Hippocampal formation (tissue), 2 donors: ENCODE measurements at regions not wholly inside any gene's neighbourhood (a gene's known extent, or its start where the extent isn't known, plus 50 kb on each side); places are given as distances from the start of the nearest gene placed in this dataset.
"Not testable (repeated sequence)": the region's sequence is repeated elsewhere in the genome, so short reads cannot be mapped to it uniquely, and the experiment has no call there.

ENCODE experiments used
- DNase-seq, 2 donors: peaks; one replicate each; lab custom pipeline; 2025; lab: John Stamatoyannopoulos, UW

DNA sequence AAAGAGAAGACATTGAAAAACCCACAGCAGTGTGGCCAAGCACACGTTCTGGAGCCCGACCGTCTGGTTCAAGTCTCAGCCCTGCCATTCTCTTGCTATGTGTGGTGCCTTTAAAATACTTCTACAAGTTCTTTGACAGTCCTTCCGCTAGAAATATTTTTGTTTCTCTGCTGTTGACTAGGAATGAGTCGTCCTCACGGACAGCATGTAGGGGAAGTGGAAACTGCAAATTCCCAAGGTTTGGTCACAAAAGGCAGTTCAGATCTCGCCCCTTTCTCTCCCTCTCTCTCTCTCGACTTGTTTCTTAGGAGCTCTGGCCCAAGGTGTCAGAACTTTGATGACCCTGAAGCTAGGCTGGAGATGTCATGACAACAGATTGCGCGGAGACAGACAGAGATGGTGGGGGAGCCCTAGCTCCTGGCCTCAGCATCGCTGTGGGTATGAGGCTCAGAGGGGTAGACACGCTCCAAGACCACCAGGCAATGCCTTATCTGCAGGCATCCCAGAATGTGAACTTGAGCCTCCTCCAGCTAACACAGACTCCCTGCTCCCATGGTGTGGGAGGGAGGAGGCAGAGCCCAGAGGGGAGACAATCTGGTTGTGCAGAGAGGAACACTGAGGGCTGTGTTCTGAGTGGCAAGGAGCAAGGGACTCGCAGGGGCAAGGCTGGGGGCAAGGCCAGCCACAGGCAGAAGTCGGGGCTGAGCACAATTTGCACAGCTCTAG, 368.9 kb upstream of the SULF2 start:
- DNase-seq, result no peak

DNA sequence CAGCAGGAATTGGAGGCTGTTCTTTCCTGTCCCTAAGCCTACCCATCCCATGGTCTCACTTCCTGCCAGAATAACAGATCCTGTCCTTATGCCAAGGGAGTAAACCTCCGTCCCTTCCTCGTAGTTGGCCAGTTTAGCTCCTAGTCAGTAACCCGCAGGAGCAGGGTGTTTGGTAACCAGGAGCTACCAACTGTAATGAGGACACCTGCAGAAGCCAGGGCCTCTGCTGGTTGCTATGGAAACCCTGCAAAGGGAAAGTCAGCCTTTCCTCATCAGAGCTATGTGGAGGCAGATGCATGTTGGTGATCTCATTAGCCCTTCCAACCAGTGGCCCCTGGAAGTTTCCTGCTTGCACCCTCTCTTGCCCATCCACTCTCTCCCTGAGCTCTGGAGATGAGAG, 368.2 kb upstream of the SULF2 start:
- no peak for DNase-seq

DNA sequence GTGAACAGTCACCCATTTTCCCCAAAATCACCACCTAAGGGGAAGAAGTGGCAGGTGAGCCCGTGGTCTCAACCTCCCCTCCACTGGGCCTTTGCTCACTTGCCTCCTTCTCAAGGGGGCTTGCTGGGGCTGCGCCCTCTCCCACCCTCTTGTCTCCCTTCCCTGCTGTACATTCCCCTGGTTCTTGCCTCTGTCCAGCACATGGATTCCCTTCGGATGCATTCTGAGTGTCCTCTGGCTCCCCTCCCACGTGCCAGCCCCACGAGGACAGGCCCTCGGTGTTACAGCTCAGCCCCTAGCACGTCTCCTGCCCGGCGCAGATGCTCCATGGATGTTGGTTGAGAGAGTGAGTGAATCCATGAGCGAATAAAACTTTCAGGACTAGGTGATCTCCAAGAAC, 367.8 kb upstream of the SULF2 start:
- DNase-seq, result no peak

DNA sequence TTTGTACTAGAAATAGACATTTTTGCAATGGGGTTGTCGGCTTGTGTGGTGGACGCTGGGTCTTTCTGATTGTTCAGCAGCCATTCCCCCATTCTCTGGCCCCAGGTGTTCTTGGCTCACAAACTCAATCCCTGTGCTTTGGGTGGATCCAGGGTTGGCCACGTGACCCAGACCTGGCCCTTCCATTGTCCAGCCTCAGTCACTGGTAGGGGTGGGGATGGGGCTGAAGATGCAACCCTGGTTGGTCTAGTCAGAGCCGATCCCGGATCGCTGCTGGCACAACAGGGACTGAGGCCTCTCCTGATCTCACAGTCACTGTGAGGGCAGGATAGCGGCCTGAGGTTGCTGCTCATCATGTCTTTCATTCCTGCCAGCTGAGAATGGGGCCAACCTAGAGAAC, 365.3 kb upstream of the SULF2 start:
- no peak for DNase-seq

DNA sequence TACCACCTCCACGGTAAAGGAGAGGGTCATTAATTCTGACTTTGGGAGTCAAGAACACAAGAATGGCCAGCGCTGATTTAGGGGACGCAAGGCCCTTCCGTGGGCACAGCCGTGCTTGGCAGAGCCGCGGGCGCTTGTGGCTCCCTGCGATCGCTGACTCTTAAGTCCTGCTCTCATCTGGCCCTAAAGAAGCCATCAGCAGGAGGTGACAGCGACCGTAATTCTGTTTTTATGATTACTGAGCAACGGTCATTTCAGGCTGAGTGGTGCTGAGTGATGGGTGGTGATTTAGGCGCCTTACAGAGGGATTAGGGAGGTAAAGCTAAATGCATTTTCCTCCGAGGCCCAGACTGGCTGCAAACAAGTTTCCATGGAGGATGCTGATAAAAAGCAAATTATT, 364.6 kb upstream of the SULF2 start:
- DNase-seq, result no peak

DNA sequence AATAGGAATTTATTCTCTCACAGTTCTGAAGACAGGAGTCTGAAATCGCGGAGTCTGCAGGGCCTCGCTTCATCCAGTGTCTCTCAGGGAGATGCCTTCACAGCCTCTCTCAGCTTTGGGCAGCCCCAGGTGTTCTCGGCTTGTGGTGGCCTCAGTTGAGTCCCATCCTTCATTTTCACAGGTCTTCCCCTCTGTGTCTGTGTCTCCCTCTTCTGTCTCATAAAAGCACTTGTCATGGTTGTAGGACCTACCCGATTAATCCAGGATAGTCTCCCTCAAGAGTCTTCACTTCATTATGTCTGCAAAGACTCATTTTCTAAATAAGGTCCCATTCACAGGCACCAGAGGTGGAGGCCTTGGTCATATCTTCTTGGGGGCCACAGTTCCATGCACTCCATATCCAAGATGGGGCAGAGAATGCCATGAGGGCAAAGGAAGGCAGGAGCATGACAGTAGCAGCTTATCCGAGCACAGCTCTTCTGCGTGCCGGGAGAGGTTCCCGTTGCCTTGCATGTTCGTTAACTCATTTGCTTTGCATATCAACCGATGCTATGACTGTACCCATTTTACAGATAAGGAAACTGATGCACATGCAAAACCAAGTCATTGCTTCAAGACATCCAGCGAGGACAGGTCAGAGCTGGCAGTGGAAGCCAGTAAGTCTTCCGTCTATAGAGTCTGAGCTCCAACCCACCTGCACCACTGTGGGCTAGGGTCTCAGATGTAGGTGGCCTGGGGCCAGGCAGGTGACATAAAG, 363.8 kb upstream of the SULF2 start:
- DNase-seq, result no peak

DNA sequence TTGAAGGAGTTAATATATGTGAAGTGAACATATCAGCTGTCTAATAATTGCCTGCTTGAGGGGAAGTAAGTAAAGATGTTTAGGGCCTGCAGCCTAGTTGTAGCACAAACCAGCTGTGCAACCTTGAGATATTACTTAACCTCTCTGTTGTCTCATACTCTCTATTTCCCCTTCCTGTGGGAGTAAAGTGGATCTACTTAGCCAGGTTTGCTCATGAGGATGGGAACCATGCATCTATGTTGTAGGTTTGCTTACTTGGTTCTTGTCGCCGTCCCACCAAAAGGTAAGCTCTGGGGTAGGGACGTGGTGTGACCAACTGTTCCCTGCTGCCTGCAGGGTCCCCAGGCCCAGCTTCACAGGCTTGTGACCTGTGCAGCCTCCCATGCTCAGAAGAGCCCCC, 362.7 kb upstream of the SULF2 start:
- no peak for DNase-seq

- no peak for DNase-seq
Measured at GRCh38 chr20:48147311-48147710, 362.0 kb upstream of the SULF2 start.

DNA sequence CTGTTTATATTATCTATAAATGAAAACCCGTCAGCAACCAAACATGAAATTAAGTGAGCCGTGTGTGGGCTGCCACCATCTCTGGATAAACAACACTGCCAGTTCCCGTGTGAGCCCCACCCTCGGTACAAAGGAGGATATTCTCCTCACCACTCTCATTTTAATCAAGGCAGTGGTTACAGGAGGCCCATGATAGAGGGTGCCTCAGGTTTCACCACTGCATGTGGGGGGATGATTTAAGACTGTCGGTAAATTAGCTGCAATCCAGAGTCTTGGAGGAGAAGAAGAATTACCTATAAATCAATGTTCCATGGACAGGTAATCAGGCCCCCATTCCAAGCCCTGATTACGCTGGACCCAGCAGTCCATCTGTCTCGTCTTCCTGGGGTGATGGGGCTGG, 361.6 kb upstream of the SULF2 start:
- DNase-seq, result no peak

DNA sequence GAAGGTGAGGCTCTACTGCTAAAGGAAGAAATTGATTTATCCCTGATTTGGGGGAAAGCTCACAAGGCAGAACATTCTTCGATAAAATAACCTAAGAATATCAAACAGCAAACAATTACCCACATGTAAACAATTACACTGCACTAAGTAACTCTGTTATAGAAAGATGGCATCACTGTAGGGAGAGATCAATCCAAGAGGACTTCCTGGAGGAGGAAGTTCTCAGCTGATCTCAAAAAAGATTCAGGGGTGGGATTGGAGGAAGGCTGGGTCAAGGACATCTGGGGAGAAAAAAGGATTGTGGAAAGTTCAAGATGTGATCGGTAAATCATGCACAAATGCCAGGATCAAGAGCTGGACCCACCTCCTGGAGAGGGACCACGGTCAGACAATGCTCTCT, 361.0 kb upstream of the SULF2 start:
- DNase-seq, result no peak

DNA sequence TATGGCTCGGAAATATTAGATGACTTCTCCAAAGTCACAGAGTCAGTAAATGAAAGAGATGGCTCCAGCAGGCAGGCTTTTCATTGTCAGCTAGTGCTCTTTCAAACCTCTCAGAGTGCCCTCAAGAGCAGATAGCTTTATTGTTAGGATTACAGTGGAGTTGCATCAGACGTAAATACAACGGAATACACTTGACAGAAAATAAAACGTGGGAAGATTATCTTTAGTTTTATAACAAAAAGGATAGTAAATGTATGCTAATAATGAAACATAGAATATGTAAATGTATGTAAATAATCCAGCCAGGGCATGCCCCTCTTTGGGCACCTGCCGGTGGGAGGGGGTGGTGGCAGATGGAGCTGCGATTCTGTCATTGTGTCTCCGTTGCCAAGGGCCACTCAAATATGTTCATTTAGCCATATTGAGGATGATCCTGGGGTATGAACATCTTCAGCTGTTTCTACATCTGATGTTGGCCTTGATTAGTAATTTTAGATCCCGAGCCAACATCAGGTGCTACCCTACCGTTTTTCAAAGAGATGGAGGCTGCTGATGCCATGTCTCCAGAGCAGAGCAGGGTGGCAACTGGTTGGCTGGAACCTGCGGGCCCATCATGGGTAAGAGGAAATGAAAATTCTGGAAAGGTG, 358.3 kb upstream of the SULF2 start:
- no peak for DNase-seq

- no peak for DNase-seq
Measured at GRCh38 chr20:48142516-48142773, 357.2 kb upstream of the SULF2 start.

GRCh38 chr20:48141660-48142515, 356.6 kb upstream of the SULF2 start:
- DNase-seq, result no peak

GRCh38 chr20:48139262-48140041, 354.2 kb upstream of the SULF2 start:
- DNase-seq, result no peak

DNA sequence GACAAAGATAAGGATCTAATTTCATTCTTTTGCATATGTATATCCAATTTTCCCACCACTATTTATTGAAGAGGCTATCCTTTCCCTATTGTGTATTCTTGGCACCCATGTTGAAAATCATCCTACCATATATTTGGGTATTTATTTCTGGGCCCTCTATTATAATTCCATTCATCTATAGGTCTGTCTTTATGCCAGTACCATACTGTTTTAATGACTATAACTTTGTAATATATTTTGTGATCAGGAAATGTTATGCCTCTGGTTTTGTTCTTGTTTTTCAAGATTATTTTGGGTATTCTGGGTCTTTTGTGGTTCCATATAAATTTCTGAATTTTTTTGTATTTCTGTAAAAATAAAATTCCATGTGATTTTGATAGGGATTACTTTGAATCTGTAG, 347.6 kb upstream of the SULF2 start:
- DNase-seq, result no peak

- DNase-seq, result no peak
Measured at GRCh38 chr20:48131581-48131980, 346.3 kb upstream of the SULF2 start.

DNA sequence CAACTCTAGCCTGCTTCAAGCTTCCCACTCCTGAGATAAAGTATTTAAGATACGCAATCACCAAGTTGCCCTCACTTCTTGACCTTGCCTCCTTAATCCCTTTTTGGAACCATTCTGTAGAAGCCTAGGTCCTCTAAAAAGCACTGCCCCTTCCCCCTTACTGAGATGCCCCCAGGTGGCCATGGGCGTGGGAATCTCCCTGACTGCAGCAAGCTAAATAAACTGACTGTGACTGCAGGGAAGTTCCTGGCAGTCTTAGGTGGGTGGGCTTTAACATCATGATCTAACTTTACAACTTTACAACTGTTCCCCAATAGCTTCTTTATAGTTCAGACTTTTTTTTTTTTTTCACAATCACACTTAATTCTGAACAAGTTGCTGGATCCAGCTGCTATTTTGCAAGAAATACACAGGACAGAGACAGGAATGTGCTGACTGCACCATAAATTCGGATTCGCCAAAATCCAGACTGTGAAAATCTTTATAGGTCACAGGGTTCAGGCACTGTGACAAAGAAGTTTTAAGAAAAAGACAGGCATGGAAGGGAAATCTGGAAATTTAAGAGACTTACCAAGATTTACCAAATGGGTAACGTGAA, 344.2 kb upstream of the SULF2 start:
- DNase-seq, result no peak

GRCh38 chr20:48128436-48128835, 343.2 kb upstream of the SULF2 start:
- no peak for DNase-seq

GRCh38 chr20:48127964-48128363, 342.7 kb upstream of the SULF2 start:
- DNase-seq, result not testable (repeated sequence)

DNA sequence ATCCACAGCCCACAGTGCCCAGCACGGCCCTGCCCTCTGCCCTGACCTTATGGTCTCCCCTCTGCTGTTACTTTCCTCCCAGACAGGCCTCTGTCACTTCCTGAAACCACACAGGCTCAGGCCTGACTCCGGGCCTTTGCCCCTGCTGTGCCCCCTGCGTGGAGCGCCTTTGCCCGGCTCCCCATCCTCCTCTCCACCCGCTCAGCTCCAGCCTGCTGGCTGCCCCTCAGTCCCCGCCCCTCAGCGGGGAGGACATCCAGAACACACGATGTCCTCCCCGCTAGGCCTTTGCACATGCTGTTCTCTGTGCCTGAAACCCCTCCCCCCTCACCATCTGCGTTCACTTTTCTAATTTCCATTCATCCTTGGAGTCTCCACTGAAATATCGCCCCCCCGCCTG, 341.9 kb upstream of the SULF2 start:
- not testable (repeated sequence) for DNase-seq

DNA sequence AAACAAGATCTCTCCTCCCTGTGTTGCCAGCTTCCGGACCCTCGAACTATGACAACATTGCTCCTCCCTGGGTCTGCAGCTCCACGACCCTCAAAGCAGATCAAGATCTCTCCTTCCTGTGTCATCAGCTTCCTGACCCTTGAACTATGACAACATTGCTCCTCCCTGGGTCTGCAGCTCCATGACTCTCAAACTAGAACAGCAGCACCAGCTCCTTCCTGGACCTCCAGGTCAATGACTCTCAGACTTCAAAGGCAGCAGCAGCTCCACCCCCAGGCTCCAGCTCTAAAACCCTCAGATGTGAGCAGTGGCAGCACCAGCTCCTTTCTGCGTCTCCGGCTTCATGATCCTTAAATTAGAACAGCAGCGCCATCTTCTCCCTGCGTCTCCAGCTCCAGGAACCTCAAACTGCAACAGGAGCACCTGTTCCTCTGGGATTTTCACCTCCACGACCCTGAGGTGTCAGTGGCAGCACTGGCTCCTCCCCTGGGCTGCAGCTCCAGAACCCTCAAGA, 341.0 kb upstream of the SULF2 start:
- no peak for DNase-seq
